ENCODE measurements at regions not wholly inside any gene's neighbourhood (a gene's known extent, or its start where the extent isn't known, plus 50 kb on each side); places are given as distances from the start of the nearest gene placed in this dataset.

DNA sequence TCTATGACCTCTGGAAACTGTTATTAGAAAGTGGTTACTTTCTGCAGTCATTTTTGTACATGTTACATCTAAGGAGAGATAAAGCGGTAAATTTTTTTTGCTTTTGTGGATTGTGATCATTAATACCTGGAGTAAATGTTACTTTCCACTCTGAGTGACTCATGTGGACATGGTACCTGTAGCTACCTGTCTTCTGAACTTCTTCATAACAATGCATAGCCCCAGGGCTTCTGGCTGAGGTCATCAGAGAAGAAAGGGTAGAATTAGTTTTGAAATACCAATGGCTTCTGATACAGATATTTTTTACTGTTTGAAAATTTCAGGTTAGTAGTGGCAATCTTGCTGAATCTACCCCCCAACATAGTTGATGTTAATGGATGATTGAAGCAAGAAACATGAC is 489.3 kb downstream of the RWDD3 start:
- Histone ChIP-seq H3F3A (ENCODE audit: insufficient read depth, low read depth) (no peaks in the 10 kb centered on the region), H4K20me1 (ENCODE audit: insufficient read depth) (no peaks in the 10 kb centered on the region), H3K27me3 (ENCODE audit: insufficient read depth, low read depth) (no peaks in the 10 kb centered on the region), H2AFZ (no peak overlapping the region), H3K4me1 (replicated peaks; ENCODE audit: insufficient read depth) (no peaks in the 10 kb centered on the region), H3K27ac (no peak overlapping the region), H3K9me2 (ENCODE audit: insufficient read depth) (no peaks in the 10 kb centered on the region), H3K9me3 (ENCODE audit: insufficient read depth, low read depth) (no peaks in the 10 kb centered on the region), H3K36me3 (ENCODE audit: low read depth) (no peaks in the 10 kb centered on the region), H3K4me2 (no peak overlapping the region), H3K4me3 (no peak overlapping the region), H3K79me2 (ENCODE audit: low read depth) (no peaks in the 10 kb centered on the region)
- BruUV-seq (replicated peaks), result no TSS peak
- TF ChIP-seq, protein P1, sequence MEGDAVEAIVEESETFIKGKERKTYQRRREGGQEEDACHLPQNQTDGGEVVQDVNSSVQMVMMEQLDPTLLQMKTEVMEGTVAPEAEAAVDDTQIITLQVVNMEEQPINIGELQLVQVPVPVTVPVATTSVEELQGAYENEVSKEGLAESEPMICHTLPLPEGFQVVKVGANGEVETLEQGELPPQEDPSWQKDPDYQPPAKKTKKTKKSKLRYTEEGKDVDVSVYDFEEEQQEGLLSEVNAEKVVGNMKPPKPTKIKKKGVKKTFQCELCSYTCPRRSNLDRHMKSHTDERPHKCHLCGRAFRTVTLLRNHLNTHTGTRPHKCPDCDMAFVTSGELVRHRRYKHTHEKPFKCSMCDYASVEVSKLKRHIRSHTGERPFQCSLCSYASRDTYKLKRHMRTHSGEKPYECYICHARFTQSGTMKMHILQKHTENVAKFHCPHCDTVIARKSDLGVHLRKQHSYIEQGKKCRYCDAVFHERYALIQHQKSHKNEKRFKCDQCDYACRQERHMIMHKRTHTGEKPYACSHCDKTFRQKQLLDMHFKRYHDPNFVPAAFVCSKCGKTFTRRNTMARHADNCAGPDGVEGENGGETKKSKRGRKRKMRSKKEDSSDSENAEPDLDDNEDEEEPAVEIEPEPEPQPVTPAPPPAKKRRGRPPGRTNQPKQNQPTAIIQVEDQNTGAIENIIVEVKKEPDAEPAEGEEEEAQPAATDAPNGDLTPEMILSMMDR (conservative IDR thresholded peaks at IDR 0.05), result no peak
- TF ChIP-seq EZH2 (IDR thresholded peaks at IDR 0.05; ENCODE audit: low read depth), result no peak
- intact Hi-C loops (cut with micrococcal nuclease; ENCODE audit: unreplicated experiment), result no loop called here
- ChIA-PET POLR2A (ENCODE audit: unreplicated experiment) (no interaction called here), CTCF (no interaction called here)
- DNase-seq, result peak; percentile 20 to 39

DNA sequence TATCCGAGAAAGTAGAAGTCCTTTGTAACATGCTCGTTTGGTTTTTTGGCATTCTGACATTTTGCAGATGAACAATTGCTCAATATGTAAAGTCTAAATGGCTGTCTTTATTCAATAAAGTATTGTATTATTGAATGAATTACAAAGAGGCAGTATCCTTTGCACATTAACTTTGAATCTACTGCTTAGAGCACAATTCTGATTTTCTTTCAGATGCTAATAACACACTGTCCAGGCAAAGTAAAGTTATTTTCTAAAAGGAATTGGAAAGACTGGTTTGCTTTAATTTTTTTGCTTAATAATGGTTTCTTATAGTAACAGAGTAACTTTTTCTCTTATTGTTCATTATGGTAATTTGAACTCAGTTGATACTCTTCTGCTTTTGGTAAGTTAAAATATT is 494.8 kb downstream of the RWDD3 start:
- no peak overlapping the region for H3K4me2 ChIP-seq
- ChIA-PET POLR2A (ENCODE audit: unreplicated experiment) (no interaction called here), CTCF (no interaction called here)
- H3F3A ChIP-seq (ENCODE audit: insufficient read depth, low read depth), result no peaks in the 10 kb centered on the region
- TF ChIP-seq, protein P1 (conservative IDR thresholded peaks at IDR 0.05), result no peak
- no peak for TF ChIP-seq EZH2 (IDR thresholded peaks at IDR 0.05; ENCODE audit: low read depth)
- no peaks in the 10 kb centered on the region for H3K36me3 ChIP-seq (ENCODE audit: low read depth)
- no peaks in the 10 kb centered on the region for H4K20me1 ChIP-seq (ENCODE audit: insufficient read depth)
- no peak overlapping the region for H2AFZ ChIP-seq
- no peak overlapping the region for H3K27ac ChIP-seq
- no peaks in the 10 kb centered on the region for H3K4me1 ChIP-seq (replicated peaks; ENCODE audit: insufficient read depth)
- no TSS peak for BruUV-seq (replicated peaks)
- intact Hi-C loops (cut with micrococcal nuclease; ENCODE audit: unreplicated experiment), result no loop called here
- no peak for DNase-seq
- H3K27me3 ChIP-seq (ENCODE audit: insufficient read depth, low read depth), result no peaks in the 10 kb centered on the region
- no peaks in the 10 kb centered on the region for H3K79me2 ChIP-seq (ENCODE audit: low read depth)
- no peaks in the 10 kb centered on the region for H3K9me2 ChIP-seq (ENCODE audit: insufficient read depth)
- H3K9me3 ChIP-seq (ENCODE audit: insufficient read depth, low read depth), result no peaks in the 10 kb centered on the region
- H3K4me3 ChIP-seq, result no peak overlapping the region

DNA sequence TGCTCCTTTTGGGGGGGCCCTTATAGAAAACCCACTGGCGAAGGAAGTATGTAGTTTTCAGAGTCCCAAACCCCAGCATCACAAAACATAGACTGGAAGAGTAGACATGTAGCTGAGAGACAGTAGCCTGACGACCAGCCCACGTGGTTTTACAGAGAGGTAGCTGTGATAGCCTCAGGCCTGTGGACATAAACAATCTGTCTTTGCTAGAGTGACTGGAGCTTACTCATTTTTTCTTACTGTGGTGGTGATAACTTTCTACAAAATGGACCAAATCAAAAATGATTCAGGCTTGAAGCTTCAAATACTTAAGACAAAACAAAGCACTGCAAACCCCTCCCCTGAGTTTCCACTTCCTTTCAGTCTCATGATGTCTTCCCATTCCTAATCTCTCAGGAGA is 497.0 kb downstream of the RWDD3 start:
- Histone ChIP-seq H3K79me2 (ENCODE audit: low read depth) (no peaks in the 10 kb centered on the region), H3K4me2 (no peak overlapping the region), H4K20me1 (ENCODE audit: insufficient read depth) (no peaks in the 10 kb centered on the region), H3K9me3 (ENCODE audit: insufficient read depth, low read depth) (no peaks in the 10 kb centered on the region), H2AFZ (no peak overlapping the region), H3K27me3 (ENCODE audit: insufficient read depth, low read depth) (no peaks in the 10 kb centered on the region), H3K4me1 (replicated peaks; ENCODE audit: insufficient read depth) (no peaks in the 10 kb centered on the region), H3K9me2 (ENCODE audit: insufficient read depth) (no peaks in the 10 kb centered on the region), H3K4me3 (no peak overlapping the region), H3K36me3 (ENCODE audit: low read depth) (no peaks in the 10 kb centered on the region), H3K27ac (no peak overlapping the region), H3F3A (ENCODE audit: insufficient read depth, low read depth) (no peaks in the 10 kb centered on the region)
- CTCF ChIA-PET, result no interaction called here
- POLR2A ChIA-PET (ENCODE audit: unreplicated experiment), result no interaction called here
- TF ChIP-seq, protein P1 (conservative IDR thresholded peaks at IDR 0.05), result no peak
- no peak for TF ChIP-seq EZH2 (IDR thresholded peaks at IDR 0.05; ENCODE audit: low read depth)
- intact Hi-C loops (cut with micrococcal nuclease; ENCODE audit: unreplicated experiment), result no loop called here
- no peak for DNase-seq
- BruUV-seq (replicated peaks), result no TSS peak

Data from PC-9 (cell line).